ENCODE measurements at regions not wholly inside any gene's neighbourhood (a gene's known extent, or its start where the extent isn't known, plus 50 kb on each side); places are given as distances from the start of the nearest gene placed in this dataset.
"Not testable (repeated sequence)": the region's sequence is repeated elsewhere in the genome, so short reads cannot be mapped to it uniquely, and the experiment has no call there.

DNA sequence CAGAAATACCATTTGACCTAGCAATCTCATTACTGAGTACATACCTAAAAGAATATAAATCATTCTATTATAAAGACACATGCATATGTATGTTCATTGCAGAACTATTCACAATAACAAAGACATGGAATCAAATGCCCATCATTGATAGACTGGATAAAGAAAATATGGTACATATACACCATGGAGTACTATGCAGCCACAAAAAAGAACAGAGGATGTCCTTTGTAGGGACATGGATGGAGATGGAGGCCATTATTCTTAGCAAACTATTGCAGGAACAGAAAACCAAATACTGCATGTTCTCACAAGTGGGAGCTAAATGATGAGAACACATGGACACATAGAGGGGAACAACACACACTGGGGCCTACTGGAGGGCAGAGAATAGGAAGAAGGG is 124.5 kb upstream of the GOT2 start:
- not testable (repeated sequence) for TF ChIP-seq POLR2A (IDR thresholded peaks at IDR 0.05; ENCODE audit: low read length); GATA1 (IDR thresholded peaks at IDR 0.05; ENCODE audit: low read depth, low read length)
